ENCODE measurements at regions not wholly inside any gene's neighbourhood (a gene's known extent, or its start where the extent isn't known, plus 50 kb on each side); places are given as distances from the start of the nearest gene placed in this dataset.
"Not testable (repeated sequence)": the region's sequence is repeated elsewhere in the genome, so short reads cannot be mapped to it uniquely, and the experiment has no call there.

DNA sequence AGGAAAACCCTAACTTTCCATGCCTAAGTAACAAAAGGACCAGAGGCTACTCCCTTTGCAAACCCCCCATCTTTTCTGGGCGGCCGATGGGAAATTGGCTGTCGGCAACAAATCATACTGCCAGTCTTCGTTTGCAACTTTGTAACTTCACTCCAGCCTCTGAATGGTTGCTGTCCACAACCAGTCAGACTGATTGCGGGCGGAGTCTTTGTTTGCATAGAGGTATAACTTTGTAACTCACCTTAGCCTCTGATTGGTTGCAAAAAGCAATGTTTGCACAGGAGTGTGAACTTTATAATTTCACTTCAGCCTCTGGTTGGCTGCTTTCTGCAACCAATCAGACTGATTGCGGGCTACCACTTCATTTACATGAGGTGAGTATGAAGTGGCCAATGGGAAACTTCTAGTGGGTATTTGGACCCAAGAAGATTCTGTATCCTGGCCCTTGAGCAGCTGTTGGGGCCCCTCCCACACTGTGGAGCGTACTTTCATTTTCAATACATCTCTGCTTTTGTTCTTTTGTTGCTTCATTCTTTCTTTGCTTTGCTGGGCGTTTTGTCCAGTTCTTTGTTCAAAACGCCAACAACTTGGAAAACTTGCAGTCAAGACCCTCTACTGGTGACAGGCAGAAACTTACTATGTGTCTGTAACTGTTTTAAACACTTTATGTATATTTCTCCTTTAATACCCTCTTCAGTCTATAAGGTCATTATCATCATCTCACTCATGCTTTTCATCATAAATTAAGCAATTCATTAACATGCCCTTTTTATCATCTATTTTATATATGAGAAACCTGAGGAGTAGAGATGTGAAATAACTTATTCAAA lies 55.8 kb upstream of the PPP1R12A start:
- not testable (repeated sequence) for DNase-seq

- DNase-seq: no peak
Observed at GRCh38 chr12:79988368-79988767, 53.5 kb upstream of the PPP1R12A start.

- no peak for DNase-seq
Observed at GRCh38 chr12:79987731-79988130, 52.8 kb upstream of the PPP1R12A start.
